ENCODE measurements at regions not wholly inside any gene's neighbourhood (a gene's known extent, or its start where the extent isn't known, plus 50 kb on each side); places are given as distances from the start of the nearest gene placed in this dataset.

DNA sequence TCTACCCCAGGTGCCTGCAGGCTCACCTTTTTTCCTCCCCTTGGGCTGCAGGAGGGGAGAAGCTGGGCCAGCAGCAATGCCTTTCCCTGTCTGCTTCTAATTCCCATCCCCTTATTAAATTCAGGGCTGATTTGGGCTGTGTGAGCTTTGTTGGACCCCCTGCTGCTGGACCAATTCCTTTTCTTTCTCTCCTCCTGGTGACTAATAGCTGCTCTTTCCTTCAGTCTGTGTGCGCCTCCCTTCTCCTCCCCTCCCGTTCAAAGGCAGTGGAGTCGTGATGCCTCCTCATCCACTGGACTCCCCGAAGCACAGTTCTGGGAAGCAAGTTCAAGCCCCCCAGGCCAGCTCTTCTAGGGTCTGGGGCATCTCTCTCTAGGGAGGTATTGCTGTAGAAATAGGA, 567.9 kb upstream of the CADM1 start:
- no peak overlapping the region for H3K27ac Mint-ChIP-seq

DNA sequence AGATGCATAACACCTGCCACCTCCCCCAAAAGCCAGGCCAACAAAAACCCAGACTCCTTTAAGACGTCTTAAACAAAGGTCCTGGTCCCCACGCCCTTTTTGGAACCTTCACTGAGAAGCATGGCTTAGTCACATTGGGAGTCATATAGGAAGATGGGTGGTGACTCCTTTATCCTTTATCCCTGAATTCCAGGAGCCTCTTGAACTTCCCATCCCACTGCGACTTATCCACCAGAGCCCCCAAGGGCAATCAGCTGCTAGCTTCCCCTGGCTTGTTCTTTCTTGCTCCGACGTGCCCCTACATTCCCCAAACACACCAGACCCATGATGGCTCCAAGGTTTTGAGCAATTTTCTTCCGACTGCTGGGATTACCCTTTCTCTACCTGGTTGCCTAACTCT, 567.0 kb upstream of the CADM1 start:
- H3K36me3 Mint-ChIP-seq = no peaks in the 10 kb centered on the region
- H3K27ac Mint-ChIP-seq = no peak overlapping the region
- peaks cover 9% of the 10 kb centered on the region for H3K27me3 Mint-ChIP-seq
- H3K4me3 Mint-ChIP-seq = no peak overlapping the region
- no peaks in the 10 kb centered on the region for H3K4me1 Mint-ChIP-seq
- H3K9me3 Mint-ChIP-seq = no peaks in the 10 kb centered on the region

More for the DNA sequence above, 567.9 kb upstream of the CADM1 start:
- Mint-ChIP-seq H3K4me3 (no peak overlapping the region), H3K4me1 (no peaks in the 10 kb centered on the region), H3K9me3 (no peaks in the 10 kb centered on the region), H3K27me3 (peaks cover 11% of the 10 kb centered on the region), H3K36me3 (no peaks in the 10 kb centered on the region)

DNA sequence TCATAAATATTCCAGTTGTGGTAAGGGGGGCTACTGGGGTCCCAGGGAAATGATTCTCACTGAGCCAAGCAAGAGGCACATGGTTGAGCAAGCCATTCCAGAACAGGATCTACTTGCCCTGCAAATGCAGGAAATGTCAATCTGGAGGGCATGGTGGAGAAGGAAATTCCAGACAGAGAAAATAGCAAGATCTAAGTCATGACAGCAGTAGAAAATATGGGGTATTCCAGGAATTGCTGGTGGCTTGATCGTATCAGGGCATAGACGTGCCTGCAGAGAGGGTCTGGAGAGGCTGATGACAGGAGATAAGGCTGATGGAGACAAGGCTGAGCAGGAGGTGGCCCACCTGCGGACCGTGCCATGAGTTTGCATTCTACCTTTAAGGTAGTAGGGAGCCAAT, 566.3 kb upstream of the CADM1 start:
- H3K9me3 Mint-ChIP-seq = no peaks in the 10 kb centered on the region
- H3K4me3 Mint-ChIP-seq = no peak overlapping the region
- H3K4me1 Mint-ChIP-seq = no peaks in the 10 kb centered on the region
- no peaks in the 10 kb centered on the region for H3K36me3 Mint-ChIP-seq
- H3K27ac Mint-ChIP-seq = no peak overlapping the region
- peaks cover 9% of the 10 kb centered on the region for H3K27me3 Mint-ChIP-seq

DNA sequence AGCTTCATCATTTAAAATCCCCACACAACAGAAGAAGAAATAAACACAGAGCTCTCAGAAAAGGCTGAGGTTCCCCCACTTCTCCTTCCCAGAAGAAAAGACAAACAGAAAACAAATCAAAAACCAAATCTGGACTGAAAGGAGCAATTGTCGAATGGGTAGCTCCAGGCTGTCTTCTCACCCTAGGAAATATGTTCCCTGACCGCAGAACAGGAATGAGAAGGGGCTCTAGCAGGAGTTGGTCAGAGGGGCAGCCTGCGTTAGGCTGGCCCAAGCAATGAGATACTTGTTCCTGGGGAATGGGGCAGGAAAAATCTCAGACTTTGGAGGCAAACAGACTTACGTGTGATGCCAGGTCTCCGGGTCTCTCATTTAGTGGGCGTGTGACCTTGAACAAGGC, 562.6 kb upstream of the CADM1 start:
- Mint-ChIP-seq H3K4me3 (no peak overlapping the region), H3K36me3 (no peaks in the 10 kb centered on the region), H3K4me1 (no peaks in the 10 kb centered on the region), H3K27ac (no peak overlapping the region), H3K27me3 (peaks cover 8% of the 10 kb centered on the region), H3K9me3 (no peaks in the 10 kb centered on the region)

DNA sequence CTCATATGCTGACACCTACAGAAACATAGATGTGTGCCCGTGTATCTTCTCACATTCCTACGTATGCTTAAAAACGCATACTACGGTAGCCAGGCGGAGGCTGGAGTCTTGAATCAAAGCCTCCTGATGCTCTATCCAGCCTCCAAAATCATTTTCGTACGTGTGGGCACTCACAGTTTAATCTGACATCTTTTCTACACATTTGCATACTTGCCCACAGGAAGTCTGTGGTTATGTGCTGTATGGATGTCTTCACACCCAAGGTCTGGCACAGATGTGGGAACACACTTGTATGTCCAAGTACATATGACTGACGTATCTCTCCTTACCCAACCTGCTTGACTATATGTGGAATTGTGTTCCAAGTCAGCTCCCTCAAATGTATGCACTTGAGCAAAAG, 561.8 kb upstream of the CADM1 start:
- Mint-ChIP-seq H3K4me1 (no peaks in the 10 kb centered on the region), H3K9me3 (no peaks in the 10 kb centered on the region), H3K36me3 (no peaks in the 10 kb centered on the region), H3K27ac (no peak overlapping the region), H3K27me3 (peaks cover 5% of the 10 kb centered on the region), H3K4me3 (no peak overlapping the region)

DNA sequence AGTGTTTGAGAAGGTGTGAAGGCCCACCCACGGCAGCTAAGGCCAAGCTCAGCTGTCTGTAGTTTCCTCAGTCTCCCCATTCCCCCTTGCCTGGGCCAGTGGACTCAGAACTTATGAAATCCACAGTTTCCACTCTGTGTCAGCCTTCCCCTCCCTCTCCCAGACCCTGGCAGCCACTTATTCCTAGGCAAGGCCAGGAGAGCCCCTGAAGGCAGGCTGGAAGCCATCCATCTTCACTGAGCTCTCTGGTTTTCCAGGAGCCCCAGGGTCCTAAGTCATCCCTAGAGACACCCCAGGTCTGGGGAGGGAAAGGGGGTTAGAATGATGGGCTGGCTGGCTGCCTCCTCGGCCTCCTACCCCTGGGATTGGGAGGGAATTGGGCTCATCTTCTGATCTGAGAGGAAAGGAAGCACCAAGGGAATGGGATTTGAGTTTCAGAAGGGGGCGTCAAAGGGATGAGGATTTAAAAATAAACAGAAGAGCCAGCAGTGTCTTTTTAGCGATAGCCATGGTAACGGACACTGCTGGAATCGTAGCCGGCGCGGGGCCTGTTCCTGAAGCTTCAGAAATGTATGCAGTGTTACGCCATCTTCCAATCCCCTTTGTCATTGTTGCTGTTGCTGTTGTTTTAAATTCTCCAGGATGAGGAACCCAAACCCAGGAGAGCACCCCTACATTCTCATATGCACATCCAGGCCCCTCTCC, 561.1 kb upstream of the CADM1 start:
- Mint-ChIP-seq H3K27ac (no peak overlapping the region), H3K27me3 (peaks cover 3% of the 10 kb centered on the region), H3K4me1 (no peaks in the 10 kb centered on the region), H3K4me3 (no peak overlapping the region), H3K9me3 (no peaks in the 10 kb centered on the region), H3K36me3 (no peaks in the 10 kb centered on the region)

DNA sequence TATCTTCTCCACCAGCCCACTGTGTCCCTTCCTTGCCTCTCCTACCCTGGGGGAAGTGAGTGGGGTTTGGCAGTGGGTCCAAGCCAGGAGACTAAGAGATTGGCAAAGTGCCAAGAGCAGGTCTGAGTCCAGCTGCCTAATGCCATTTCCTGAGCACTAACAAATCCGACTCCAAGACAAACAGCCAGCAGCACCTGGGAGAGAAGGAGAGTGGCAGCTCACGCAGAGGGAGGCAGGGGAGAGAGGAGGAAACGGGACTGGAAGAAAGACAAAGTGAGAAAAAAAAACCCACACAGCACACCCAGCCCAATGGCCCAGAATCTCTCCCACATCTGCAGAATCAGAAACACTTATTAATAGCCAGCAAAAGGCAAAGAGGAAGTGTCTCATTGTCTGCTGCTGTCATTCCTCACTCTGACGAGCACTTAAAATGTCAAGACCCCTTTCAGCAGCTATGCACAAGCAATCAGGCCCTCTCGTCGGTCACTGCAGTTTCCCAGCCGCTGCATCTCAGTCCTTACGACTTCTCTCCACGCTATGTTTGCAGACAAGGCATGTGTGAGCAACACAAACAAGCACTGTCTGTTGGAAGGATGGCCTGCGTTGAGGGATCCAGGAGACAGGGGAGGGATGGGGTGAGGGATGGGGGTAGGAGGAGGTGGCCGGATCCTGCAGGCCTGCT, 558.4 kb upstream of the CADM1 start:
- H3K36me3 Mint-ChIP-seq = no peaks in the 10 kb centered on the region
- no peak overlapping the region for H3K27ac Mint-ChIP-seq
- H3K4me1 Mint-ChIP-seq = no peaks in the 10 kb centered on the region
- H3K27me3 Mint-ChIP-seq = peaks cover 3% of the 10 kb centered on the region
- H3K9me3 Mint-ChIP-seq = no peaks in the 10 kb centered on the region
- no peak overlapping the region for H3K4me3 Mint-ChIP-seq

DNA sequence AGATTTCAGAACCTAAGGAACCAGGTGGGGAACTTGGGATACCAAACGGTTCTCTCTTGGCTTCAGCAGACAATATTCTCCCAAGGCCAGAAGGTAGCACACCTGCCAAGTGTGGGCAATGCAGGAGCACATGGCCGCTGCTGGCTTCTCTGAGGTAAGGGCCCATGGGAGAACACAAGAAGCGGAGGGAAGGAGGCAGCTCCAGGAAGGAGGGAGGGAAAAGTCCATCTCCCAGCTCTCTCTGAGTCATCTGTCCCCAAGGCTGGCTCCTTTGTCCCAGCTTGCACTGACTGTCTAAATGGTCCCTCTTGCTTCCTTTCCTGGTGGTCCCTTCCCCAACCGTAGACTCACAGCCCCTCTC, 557.9 kb upstream of the CADM1 start:
- H3K27ac Mint-ChIP-seq = no peak overlapping the region
- no peaks in the 10 kb centered on the region for H3K36me3 Mint-ChIP-seq
- no peak overlapping the region for H3K4me3 Mint-ChIP-seq
- peaks cover 3% of the 10 kb centered on the region for H3K27me3 Mint-ChIP-seq
- no peaks in the 10 kb centered on the region for H3K4me1 Mint-ChIP-seq
- H3K9me3 Mint-ChIP-seq = no peaks in the 10 kb centered on the region

DNA sequence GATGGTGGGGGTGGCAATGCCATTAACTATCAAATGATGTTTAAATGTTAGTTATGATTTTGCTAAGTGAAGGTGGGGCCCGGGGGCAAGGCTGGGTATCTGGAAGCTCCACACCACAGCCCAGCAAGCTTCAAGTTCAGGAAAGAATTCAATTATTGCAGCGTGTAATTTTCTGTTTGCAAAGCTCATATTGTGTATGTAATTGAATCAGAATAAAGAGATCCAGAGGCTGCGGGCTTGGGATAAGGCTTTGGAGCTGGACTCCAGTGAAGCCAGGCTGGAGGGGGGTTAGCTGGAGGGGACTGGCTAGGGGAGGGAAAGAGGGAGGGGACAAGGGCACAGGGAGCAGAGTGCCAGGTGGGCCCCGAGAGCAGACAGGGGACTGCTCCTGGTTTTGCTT, 557.1 kb upstream of the CADM1 start:
- H3K27ac Mint-ChIP-seq = no peak overlapping the region
- H3K36me3 Mint-ChIP-seq = no peaks in the 10 kb centered on the region
- H3K27me3 Mint-ChIP-seq = no peaks in the 10 kb centered on the region
- no peaks in the 10 kb centered on the region for H3K4me1 Mint-ChIP-seq
- no peaks in the 10 kb centered on the region for H3K9me3 Mint-ChIP-seq
- no peak overlapping the region for H3K4me3 Mint-ChIP-seq

DNA sequence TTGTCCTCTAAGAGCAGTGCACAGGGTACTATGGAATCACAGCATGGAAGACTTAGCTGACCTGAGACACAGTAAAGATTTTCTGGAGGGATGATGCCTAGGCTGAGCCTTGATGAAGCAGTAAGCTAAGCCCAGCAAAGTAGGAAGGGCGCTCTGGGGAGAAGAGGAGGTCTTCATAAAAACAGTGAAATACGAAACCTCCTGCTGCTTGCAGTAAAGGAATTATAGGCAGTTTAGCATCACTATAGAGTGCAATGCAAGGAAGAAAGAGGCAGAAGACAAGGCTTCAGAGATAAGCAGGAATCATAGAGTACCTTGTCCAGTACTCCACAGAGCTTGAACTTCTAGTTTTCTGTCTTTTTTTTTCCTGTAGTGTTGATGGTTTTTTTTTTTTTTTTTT, 555.7 kb upstream of the CADM1 start:
- Mint-ChIP-seq H3K4me1 (no peaks in the 10 kb centered on the region), H3K36me3 (no peaks in the 10 kb centered on the region), H3K4me3 (no peak overlapping the region), H3K9me3 (no peaks in the 10 kb centered on the region), H3K27me3 (no peaks in the 10 kb centered on the region), H3K27ac (no peak overlapping the region)

DNA sequence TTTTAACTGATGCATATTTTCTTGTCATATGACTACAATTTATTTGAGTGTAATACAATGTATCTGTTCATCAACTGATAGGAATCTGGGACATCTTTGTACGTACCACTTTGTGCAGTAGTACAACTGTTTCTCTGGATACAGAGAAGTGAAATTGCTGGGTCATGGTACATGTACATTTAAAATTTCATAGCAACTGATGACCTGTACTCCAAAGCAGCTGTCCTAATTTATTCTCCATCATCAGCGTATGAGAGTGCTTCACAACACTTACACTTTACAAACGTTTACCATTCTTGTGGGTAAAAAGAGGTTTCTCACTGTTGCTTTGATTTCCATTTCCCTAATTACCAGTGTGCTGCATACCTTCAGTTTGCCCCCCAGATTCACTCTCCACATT, 552.8 kb upstream of the CADM1 start:
- no peaks in the 10 kb centered on the region for H3K36me3 Mint-ChIP-seq
- H3K27ac Mint-ChIP-seq = no peak overlapping the region
- H3K4me1 Mint-ChIP-seq = no peaks in the 10 kb centered on the region
- H3K4me3 Mint-ChIP-seq = no peak overlapping the region
- H3K9me3 Mint-ChIP-seq = no peaks in the 10 kb centered on the region
- H3K27me3 Mint-ChIP-seq = no peaks in the 10 kb centered on the region

DNA sequence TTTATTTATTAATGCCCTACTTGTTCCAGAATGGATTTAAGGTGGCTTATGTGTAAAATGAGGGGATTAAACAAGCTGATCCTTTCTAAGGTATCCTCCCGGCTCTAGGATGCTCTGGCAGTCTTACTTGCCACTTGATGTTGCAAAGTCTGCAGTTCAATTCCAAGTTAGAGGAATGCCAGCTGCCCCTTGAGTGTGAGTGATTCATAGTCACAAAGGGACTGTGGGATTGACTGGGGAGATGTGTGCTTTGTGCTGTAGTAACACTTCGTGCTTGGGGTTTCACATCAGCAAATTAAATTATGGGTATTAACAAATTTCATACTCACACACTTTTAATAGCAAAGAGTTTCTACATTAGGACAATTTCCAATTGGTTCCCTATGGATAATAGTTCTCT, 550.8 kb upstream of the CADM1 start:
- Mint-ChIP-seq H3K36me3 (no peaks in the 10 kb centered on the region), H3K4me3 (no peak overlapping the region), H3K9me3 (no peaks in the 10 kb centered on the region), H3K4me1 (no peaks in the 10 kb centered on the region), H3K27ac (no peak overlapping the region), H3K27me3 (no peaks in the 10 kb centered on the region)

DNA sequence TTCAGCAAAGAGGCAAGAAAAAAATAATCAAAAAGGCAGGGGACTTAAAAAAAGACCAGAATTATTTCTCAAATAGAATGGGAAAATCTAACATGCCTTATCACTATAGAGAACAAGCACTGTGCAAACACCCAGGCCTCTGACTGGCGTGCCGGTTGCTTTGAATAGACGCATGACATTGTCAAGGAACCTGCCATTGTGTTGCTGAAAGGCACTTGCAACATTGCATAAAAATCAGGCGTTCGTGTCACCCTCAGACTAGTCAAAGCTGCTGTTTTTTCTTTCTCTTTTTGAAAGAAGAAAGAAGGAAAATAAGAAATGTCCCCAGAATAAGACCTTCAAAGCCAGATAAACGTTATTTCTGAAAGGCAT, 549.3 kb upstream of the CADM1 start:
- Mint-ChIP-seq H3K27ac (no peak overlapping the region), H3K4me3 (no peak overlapping the region), H3K36me3 (no peaks in the 10 kb centered on the region), H3K9me3 (no peaks in the 10 kb centered on the region), H3K27me3 (no peaks in the 10 kb centered on the region), H3K4me1 (no peaks in the 10 kb centered on the region)

DNA sequence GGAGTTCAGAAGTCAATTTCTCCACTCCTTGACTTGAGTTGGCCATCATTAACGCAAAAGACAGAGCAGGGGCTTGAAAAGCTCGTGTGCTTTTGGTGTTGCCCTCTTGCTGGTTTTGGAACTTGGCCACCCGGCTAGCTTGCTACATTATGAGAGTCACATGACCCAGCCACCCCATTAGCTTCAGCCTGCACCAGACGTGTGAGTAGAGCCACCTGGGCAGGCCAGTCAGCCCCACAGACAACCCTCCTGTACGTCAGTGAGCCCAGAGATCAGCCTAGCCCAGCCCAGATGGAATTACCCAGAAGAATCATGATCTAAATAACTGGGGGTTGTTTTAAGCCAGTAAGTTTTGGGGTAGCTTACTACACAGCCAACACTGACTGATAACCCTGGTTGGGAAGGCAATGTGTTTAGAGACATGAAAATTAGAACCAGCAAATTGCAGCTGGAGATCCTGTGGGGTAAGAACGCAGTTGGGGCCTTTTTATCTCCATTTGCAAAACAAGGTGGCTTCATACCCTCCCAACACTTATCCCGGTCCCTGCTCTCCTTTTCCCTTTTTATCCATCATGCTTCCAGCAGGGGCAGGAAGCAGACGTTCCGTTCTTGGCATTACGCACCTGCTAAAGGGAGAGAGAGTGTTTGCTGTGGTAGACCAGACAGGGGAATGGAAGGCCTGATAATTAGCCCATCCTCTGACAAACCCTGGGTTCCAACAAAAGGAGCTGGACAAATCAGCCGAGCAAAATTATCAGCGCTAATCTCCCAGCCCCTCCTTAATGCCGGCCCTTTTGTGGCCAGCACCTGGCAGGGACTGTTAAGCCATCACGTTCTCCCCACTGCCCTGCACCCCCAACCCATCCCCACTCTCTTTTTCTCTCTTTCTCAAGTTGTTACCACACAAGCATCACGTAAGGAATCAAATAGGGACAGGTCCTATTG, 548.7 kb upstream of the CADM1 start:
- Mint-ChIP-seq H3K4me1 (no peaks in the 10 kb centered on the region), H3K27me3 (no peaks in the 10 kb centered on the region), H3K9me3 (no peaks in the 10 kb centered on the region), H3K36me3 (no peaks in the 10 kb centered on the region), H3K4me3 (no peak overlapping the region), H3K27ac (no peak overlapping the region)

DNA sequence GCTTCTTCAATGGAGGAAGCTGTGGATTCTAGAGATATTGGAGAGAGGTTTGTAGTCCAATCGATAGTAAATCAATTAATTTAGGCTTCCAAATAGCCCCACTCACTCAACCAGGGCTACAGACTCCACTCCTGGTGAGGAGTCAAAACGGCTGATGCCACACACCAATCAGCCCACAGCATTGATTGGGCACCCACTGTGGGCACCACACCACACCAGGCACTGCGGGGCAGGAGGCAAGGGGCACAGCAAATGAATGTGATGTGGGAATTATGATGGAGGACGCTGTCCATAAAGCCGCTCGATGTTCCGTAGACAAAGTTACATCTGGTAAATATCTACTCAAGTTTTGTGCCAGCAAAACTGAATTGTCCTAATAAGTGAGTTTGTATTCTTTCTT, 547.3 kb upstream of the CADM1 start:
- H3K4me1 Mint-ChIP-seq = no peaks in the 10 kb centered on the region
- no peaks in the 10 kb centered on the region for H3K27me3 Mint-ChIP-seq
- H3K36me3 Mint-ChIP-seq = no peaks in the 10 kb centered on the region
- no peak overlapping the region for H3K27ac Mint-ChIP-seq
- no peak overlapping the region for H3K4me3 Mint-ChIP-seq
- no peaks in the 10 kb centered on the region for H3K9me3 Mint-ChIP-seq

DNA sequence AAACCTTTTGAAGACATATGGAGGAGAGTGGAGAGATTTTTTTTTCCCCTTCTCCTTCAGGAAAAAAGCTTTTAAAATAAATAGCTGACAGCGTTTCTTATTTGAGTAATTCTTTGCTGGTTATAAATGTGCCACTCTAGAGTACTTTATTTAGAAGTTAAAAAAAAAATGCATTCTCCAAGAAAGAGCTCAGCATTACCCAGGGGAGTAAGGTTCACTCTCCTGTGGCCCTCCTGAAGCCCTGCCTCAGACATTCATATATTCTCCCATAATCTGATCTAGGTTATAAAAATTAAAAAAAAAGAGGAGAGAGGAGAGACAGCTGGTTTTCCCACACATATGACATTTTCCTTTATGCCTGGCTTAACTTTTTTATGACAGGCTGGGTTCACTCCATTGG, 545.2 kb upstream of the CADM1 start:
- Mint-ChIP-seq H3K27ac (no peak overlapping the region), H3K9me3 (no peaks in the 10 kb centered on the region), H3K27me3 (no peaks in the 10 kb centered on the region), H3K4me3 (no peak overlapping the region), H3K4me1 (no peaks in the 10 kb centered on the region), H3K36me3 (no peaks in the 10 kb centered on the region)

All from activated naive CD4-positive, alpha-beta T cell treated with anti-CD3 and anti-CD28 coated beads, Interleukin-2, amount 50 U/mL, for 24 hours (primary cell).